ENCODE measurements at regions not wholly inside any gene's neighbourhood (a gene's known extent, or its start where the extent isn't known, plus 50 kb on each side); places are given as distances from the start of the nearest gene placed in this dataset.
"Not testable (repeated sequence)": the region's sequence is repeated elsewhere in the genome, so short reads cannot be mapped to it uniquely, and the experiment has no call there.

GRCh38 chr1:208461680-208462079 lies 217.5 kb upstream of the PLXNA2 start:
- no peak for DNase-seq (ENCODE audit: low read depth in 4 of 4, low spot score in 2 of 4)

- DNase-seq (ENCODE audit: low read depth in 4 of 4, low spot score in 2 of 4) = no peak
Measured at GRCh38 chr1:208462761-208463160, 218.6 kb upstream of the PLXNA2 start.

GRCh38 chr1:208465266-208465665 lies 221.1 kb upstream of the PLXNA2 start:
- no peak for DNase-seq (ENCODE audit: low read depth in 4 of 4, low spot score in 2 of 4)

GRCh38 chr1:208465786-208466590 lies 221.8 kb upstream of the PLXNA2 start:
- no peak for DNase-seq (ENCODE audit: low read depth in 4 of 4, low spot score in 2 of 4)

- no peak for DNase-seq (ENCODE audit: low read depth in 4 of 4, low spot score in 2 of 4)
Measured at GRCh38 chr1:208467151-208467780, 223.1 kb upstream of the PLXNA2 start.

GRCh38 chr1:208475449-208475848 lies 231.3 kb upstream of the PLXNA2 start:
- DNase-seq (ENCODE audit: low read depth in 4 of 4, low spot score in 2 of 4) = no peak

GRCh38 chr1:208475951-208476845 lies 232.0 kb upstream of the PLXNA2 start:
- DNase-seq (ENCODE audit: low read depth in 4 of 4, low spot score in 2 of 4) = peak; percentile 58 to 82 (median 72)

GRCh38 chr1:208476846-208477170 lies 232.6 kb upstream of the PLXNA2 start:
- no peak for DNase-seq (ENCODE audit: low read depth in 4 of 4, low spot score in 2 of 4)

GRCh38 chr1:208479435-208479834 lies 235.3 kb upstream of the PLXNA2 start:
- DNase-seq (ENCODE audit: low read depth in 4 of 4, low spot score in 2 of 4) = no peak

GRCh38 chr1:208485512-208485911 lies 241.3 kb upstream of the PLXNA2 start:
- no peak for DNase-seq (ENCODE audit: low read depth in 4 of 4, low spot score in 2 of 4)

- DNase-seq (ENCODE audit: low read depth in 4 of 4, low spot score in 2 of 4) = no peak
Measured at GRCh38 chr1:208486677-208487076, 242.5 kb upstream of the PLXNA2 start.

- DNase-seq (ENCODE audit: low read depth in 4 of 4, low spot score in 2 of 4) = not testable (repeated sequence)
Measured at GRCh38 chr1:208488432-208488831, 244.2 kb upstream of the PLXNA2 start.

- no peak for DNase-seq (ENCODE audit: low read depth in 4 of 4, low spot score in 2 of 4)
Measured at GRCh38 chr1:208496467-208497371, 252.5 kb upstream of the PLXNA2 start.

GRCh38 chr1:208497866-208498541 lies 253.8 kb upstream of the PLXNA2 start:
- no peak for DNase-seq (ENCODE audit: low read depth in 4 of 4, low spot score in 2 of 4)

GRCh38 chr1:208499026-208499425 lies 254.8 kb upstream of the PLXNA2 start:
- DNase-seq (ENCODE audit: low read depth in 4 of 4, low spot score in 2 of 4) = no peak

- no peak for DNase-seq (ENCODE audit: low read depth in 4 of 4, low spot score in 2 of 4)
Measured at GRCh38 chr1:208499601-208500000, 255.4 kb upstream of the PLXNA2 start.

GRCh38 chr1:208500375-208500774 lies 256.2 kb upstream of the PLXNA2 start:
- DNase-seq (ENCODE audit: low read depth in 4 of 4, low spot score in 2 of 4) = no peak

GRCh38 chr1:208501542-208501941 lies 257.4 kb upstream of the PLXNA2 start:
- no peak for DNase-seq (ENCODE audit: low read depth in 4 of 4, low spot score in 2 of 4)

- DNase-seq (ENCODE audit: low read depth in 4 of 4, low spot score in 2 of 4) = no peak
Measured at GRCh38 chr1:208503787-208504186, 259.6 kb upstream of the PLXNA2 start.

- no peak for DNase-seq (ENCODE audit: low read depth in 4 of 4, low spot score in 2 of 4)
Measured at GRCh38 chr1:208506812-208507211, 262.6 kb upstream of the PLXNA2 start.

Data from left renal cortex interstitium (tissue), 4 donors.